ENCODE measurements at regions not wholly inside any gene's neighbourhood (a gene's known extent, or its start where the extent isn't known, plus 50 kb on each side); places are given as distances from the start of the nearest gene placed in this dataset.

DNA sequence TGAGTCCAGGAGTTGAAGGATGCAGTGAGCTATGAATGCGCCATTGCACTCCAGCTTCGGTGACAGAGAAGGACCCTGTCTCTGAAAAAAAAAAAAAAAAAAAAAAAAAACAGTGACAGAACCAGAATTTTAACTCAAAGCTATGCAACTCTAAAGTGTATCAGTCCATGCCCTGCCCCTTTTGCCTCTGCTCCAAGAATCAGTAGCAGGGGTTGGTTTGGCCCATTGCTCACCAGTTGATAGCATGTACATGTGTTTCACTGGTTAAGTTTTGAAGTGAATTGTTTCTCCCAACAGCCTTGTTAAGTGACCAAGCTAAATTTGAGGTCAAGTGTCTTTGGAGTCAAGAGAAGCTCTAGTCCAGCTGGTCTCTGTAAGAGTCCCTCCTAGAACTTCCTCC lies 245.9 kb downstream of the PLPP3 start:
- no peak overlapping the region for H3K27ac Mint-ChIP-seq
- H3K4me3 Mint-ChIP-seq = no peak overlapping the region
- no peaks in the 10 kb centered on the region for H3K36me3 Mint-ChIP-seq
- H3K4me1 Mint-ChIP-seq = no peaks in the 10 kb centered on the region
- DNase-seq = no peak
- CTCF ChIA-PET = no interaction called here
- H3K9me3 Mint-ChIP-seq = no peaks in the 10 kb centered on the region
- no peaks in the 10 kb centered on the region for H3K27me3 Mint-ChIP-seq

DNA sequence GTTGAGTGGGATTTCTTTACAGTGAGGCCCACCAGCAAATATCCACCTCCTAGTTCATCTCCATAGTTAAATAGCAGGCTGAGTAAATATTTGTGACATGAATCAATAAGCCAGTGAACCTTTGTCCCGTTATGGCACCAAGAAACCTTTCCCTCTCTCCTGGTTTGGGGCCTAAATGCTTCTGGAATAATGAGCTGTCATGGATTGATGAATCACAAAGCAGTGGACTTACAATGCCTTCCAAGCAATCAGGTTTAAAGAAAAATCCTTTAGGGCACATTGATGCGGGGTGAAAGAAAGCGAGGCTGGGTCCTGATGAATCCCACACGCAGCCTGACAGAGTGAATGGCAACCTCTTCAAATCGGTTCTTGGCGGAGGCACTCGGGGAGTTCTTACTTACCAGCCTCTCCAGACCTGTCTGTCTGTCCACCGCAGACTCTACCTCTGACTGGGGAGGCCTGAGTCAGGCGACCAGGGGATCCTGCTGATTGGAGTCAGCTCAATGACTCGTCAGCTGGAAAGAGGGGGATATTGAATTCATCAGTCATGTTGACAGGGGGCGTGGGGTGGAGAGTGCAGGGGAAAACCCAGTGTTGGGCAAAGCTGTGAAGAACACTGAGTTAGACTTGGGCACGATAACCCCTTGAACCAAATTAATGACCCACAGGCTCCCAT lies 247.3 kb downstream of the PLPP3 start:
- H3K27ac Mint-ChIP-seq = no peak overlapping the region

DNA sequence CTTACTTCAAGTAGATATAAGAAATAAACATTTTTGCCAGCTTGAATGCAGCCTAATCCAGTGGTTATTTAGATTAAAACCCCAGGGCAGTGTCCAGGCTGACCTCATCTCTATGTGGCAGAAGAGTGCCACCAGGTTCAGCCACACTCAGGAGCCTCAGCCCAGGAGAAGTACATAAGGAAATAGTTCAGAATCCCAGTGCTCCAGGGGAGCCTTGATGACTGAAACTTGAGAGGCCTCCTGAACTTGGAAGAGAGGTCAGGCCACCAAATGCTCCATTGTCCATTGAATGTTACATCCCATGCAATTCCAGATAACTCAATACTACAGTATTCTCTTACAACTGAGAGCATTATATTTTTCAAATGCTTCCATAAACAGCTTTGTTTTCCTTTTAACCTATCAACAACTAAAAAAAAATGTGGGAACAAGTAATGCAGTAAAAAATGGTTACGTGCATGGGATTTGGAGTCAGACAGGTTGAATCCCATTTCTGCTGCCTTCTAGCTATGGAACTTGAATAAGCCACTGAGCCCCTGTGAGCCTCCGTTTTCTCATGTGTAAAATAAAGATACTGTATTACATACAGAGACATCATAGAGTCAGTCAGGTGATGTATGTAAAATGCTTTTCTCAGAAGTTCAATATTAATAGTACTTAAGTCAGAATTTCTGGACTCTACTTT lies 248.0 kb downstream of the PLPP3 start:
- H3K9me3 Mint-ChIP-seq = no peaks in the 10 kb centered on the region
- DNase-seq = no peak

More for the DNA sequence above, 247.3 kb downstream of the PLPP3 start:
- DNase-seq = no peak
- Mint-ChIP-seq H3K4me1 (no peaks in the 10 kb centered on the region), H3K4me3 (no peak overlapping the region), H3K36me3 (no peaks in the 10 kb centered on the region), H3K9me3 (no peaks in the 10 kb centered on the region), H3K27me3 (no peaks in the 10 kb centered on the region)
- CTCF ChIA-PET = no interaction called here

DNA sequence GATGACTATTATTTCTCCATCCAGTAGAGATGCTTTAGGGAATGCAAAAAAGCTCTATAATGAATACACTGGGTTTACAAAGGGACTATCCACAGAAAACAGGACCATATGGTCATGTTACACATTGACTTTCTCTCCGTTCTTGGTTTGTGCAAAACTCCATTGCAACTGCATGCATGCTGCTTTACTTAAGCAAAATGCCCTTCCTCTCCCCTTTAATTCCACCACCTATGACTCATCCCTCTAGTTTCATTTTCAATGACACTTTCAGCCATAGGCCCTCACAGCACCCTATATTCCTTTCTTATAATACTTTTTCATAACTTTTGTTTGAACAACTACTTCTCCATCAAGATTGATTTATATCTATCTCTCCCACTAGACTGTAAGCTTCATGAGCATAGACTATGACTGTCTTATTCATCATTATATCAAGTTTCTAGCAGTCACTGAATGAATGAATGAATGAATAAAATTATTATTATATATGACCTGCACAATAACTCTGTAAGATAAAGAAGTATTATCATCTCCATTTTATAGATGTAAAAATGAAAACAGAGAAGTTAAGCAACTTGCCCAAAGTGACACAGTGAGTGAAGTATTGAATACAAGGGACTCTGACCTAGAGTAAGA lies 248.9 kb downstream of the PLPP3 start:
- CTCF ChIA-PET = no interaction called here
- Mint-ChIP-seq H3K9me3 (no peaks in the 10 kb centered on the region), H3K27ac (no peak overlapping the region), H3K4me3 (no peak overlapping the region), H3K36me3 (no peaks in the 10 kb centered on the region), H3K4me1 (no peaks in the 10 kb centered on the region), H3K27me3 (no peaks in the 10 kb centered on the region)
- no peak for DNase-seq

More for the DNA sequence above, 248.0 kb downstream of the PLPP3 start:
- CTCF ChIA-PET = no interaction called here
- Mint-ChIP-seq H3K27me3 (no peaks in the 10 kb centered on the region), H3K4me1 (no peaks in the 10 kb centered on the region), H3K4me3 (no peak overlapping the region), H3K27ac (no peak overlapping the region), H3K36me3 (no peaks in the 10 kb centered on the region)

DNA sequence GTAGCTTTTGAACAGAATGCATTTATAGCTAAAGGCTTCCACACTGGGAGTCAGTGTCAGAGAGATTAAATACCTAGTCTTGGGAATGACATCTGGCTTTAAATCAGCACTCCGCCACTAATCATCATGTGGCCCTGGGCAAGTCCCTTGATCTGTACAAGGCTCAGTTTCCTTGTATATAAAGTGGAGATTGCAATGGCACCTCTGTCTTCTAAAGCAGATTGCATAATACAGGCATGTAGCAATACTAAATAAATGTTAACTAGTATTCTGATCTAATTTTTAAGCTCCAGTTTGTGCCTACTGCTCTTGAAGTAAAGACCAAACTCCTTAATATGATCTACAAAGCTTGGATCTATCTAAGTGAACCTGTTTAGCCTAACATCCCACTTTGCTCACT lies 249.4 kb downstream of the PLPP3 start:
- no peaks in the 10 kb centered on the region for H3K9me3 Mint-ChIP-seq
- no peaks in the 10 kb centered on the region for H3K36me3 Mint-ChIP-seq
- no peaks in the 10 kb centered on the region for H3K27me3 Mint-ChIP-seq
- H3K4me1 Mint-ChIP-seq = no peaks in the 10 kb centered on the region
- CTCF ChIA-PET = no interaction called here
- H3K4me3 Mint-ChIP-seq = no peak overlapping the region
- no peak overlapping the region for H3K27ac Mint-ChIP-seq
- DNase-seq = no peak

- Mint-ChIP-seq H3K27ac (no peak overlapping the region), H3K27me3 (no peaks in the 10 kb centered on the region), H3K4me1 (no peaks in the 10 kb centered on the region), H3K4me3 (no peak overlapping the region), H3K9me3 (no peaks in the 10 kb centered on the region), H3K36me3 (no peaks in the 10 kb centered on the region)
- no peak for DNase-seq
- CTCF ChIA-PET = no interaction called here
These were observed 252.2 kb downstream of the PLPP3 start for GRCh38 chr1:56327195-56327594.

GRCh38 chr1:56326056-56326455 lies 253.3 kb downstream of the PLPP3 start:
- CTCF ChIA-PET = no interaction called here
- H3K36me3 Mint-ChIP-seq = no peaks in the 10 kb centered on the region
- H3K27ac Mint-ChIP-seq = no peak overlapping the region
- no peaks in the 10 kb centered on the region for H3K9me3 Mint-ChIP-seq
- DNase-seq = no peak
- H3K27me3 Mint-ChIP-seq = no peaks in the 10 kb centered on the region
- H3K4me1 Mint-ChIP-seq = no peaks in the 10 kb centered on the region
- H3K4me3 Mint-ChIP-seq = no peak overlapping the region

- Mint-ChIP-seq H3K27me3 (no peaks in the 10 kb centered on the region), H3K4me3 (no peak overlapping the region), H3K27ac (no peak overlapping the region), H3K4me1 (no peaks in the 10 kb centered on the region), H3K36me3 (no peaks in the 10 kb centered on the region), H3K9me3 (no peaks in the 10 kb centered on the region)
- no peak for DNase-seq
- CTCF ChIA-PET = no interaction called here
These were observed 254.9 kb downstream of the PLPP3 start for GRCh38 chr1:56324504-56324903.

DNA sequence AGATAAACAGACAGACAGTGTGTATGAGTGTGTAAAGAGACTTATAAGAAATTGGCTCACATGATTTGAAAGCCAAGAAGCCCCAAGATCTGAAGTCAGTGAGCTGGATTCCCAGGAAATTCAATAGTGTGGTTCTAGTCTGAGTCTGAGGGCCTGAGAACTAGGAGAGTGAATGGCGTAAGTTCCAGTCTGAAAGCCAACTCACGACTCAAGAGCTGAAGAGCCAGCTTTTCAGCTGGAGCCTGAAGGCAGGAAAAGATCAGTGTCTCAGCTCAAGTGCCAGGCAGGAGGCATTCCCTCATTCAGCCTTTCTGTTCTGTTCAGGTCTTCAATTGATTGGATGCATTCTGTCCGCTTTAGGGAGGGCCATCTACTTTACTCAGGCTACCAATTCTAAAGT lies 257.2 kb downstream of the PLPP3 start:
- H3K27me3 Mint-ChIP-seq = no peaks in the 10 kb centered on the region
- H3K9me3 Mint-ChIP-seq = no peaks in the 10 kb centered on the region
- H3K36me3 Mint-ChIP-seq = no peaks in the 10 kb centered on the region
- H3K4me3 Mint-ChIP-seq = no peak overlapping the region
- CTCF ChIA-PET = no interaction called here
- DNase-seq = no peak
- no peaks in the 10 kb centered on the region for H3K4me1 Mint-ChIP-seq
- H3K27ac Mint-ChIP-seq = no peak overlapping the region

DNA sequence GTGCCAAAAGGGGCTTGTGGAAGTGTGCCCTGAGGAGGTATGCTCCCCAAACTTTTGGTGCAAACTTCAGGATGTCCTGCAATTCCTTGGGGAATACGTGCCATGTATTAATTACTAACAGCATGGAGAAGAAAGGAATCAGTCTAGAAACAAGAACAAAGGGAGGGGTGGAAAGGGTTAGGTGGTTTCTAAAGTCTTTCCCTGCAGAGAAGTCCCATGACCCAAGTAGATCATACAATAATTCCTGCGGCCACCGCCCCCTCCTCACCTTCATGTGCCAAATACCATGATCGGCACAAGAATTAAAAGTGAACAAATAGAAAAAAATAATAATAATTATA lies 258.2 kb downstream of the PLPP3 start:
- Mint-ChIP-seq H3K4me1 (no peaks in the 10 kb centered on the region), H3K27ac (no peak overlapping the region), H3K27me3 (no peaks in the 10 kb centered on the region), H3K4me3 (no peak overlapping the region), H3K36me3 (no peaks in the 10 kb centered on the region), H3K9me3 (no peaks in the 10 kb centered on the region)
- no peak for DNase-seq
- CTCF ChIA-PET = no interaction called here

DNA sequence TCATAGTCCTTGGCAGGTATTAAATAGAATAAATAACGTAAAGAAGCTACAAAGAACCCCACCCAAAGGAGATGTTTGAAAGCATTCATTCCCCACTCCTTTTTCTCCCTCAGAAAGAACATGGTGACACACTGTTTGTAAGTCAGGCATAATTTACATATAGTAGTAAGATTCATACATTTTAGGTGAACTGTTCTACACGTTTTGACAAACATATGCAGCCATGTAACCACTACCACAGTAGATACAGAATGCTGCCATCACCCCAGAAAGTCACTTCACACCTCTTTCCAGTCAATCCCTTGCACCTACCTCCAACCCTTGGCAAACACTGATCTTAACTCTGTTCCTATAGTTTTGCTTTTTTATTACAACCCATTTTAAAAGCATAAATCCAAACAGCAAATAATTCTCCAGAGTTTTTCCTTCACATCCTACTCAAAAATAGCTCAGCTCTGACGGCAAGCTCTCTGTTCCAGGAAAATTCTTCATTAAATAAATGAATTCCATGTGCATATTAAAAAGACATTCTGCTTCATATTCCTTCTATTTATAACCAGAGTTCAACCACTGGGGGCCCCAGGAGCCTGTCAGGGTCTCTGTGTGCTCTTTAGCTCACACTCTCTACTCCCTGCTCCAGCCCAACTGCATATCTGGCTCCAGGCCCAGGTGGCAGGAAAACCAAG lies 258.8 kb downstream of the PLPP3 start:
- no peak for DNase-seq
- Mint-ChIP-seq H3K4me3 (no peak overlapping the region), H3K27ac (no peak overlapping the region), H3K36me3 (no peaks in the 10 kb centered on the region), H3K4me1 (no peaks in the 10 kb centered on the region), H3K9me3 (no peaks in the 10 kb centered on the region), H3K27me3 (no peaks in the 10 kb centered on the region)
- CTCF ChIA-PET = no interaction called here

GRCh38 chr1:56317722-56318121 lies 261.6 kb downstream of the PLPP3 start:
- CTCF ChIA-PET = no interaction called here
- no peaks in the 10 kb centered on the region for H3K4me1 Mint-ChIP-seq
- no peaks in the 10 kb centered on the region for H3K36me3 Mint-ChIP-seq
- no peak for DNase-seq
- H3K27me3 Mint-ChIP-seq = no peaks in the 10 kb centered on the region
- H3K9me3 Mint-ChIP-seq = no peaks in the 10 kb centered on the region
- no peak overlapping the region for H3K4me3 Mint-ChIP-seq
- no peak overlapping the region for H3K27ac Mint-ChIP-seq

DNA sequence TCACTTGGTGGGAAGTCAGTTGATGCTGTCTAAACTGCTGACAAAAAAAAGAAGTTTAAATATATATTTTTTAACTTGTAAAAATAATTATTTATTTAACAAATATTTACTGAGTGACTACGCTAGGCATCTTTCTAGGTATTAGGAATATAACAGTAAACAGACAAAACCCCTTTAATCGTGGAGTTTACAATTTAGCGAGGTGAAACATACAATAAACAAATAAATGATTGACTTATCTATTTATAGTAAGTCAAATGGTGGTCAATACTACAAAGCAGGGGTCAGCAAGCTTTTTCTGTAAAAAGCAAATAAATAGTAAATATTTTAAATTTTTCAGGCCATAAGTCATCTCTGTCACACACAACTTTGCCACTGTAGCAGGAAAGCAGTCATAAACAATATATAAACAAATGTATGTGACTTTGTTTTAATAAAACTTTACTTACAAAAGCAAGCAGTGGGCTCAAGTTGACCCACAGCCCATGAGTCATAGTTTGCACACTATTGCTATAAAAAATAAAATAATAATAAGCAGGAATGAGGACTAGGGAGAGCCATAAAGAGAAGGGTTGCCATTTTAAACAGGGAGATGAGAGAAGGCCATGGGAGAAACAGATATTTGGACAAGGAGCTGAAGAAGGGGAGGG lies 263.9 kb downstream of the PLPP3 start:
- no peaks in the 10 kb centered on the region for H3K36me3 Mint-ChIP-seq

GRCh38 chr1:56313560-56313959 lies 265.8 kb downstream of the PLPP3 start:
- Mint-ChIP-seq H3K27me3 (no peaks in the 10 kb centered on the region), H3K27ac (no peak overlapping the region), H3K9me3 (no peaks in the 10 kb centered on the region), H3K36me3 (no peaks in the 10 kb centered on the region), H3K4me3 (no peak overlapping the region), H3K4me1 (no peaks in the 10 kb centered on the region)
- CTCF ChIA-PET = no interaction called here
- no peak for DNase-seq

More for the DNA sequence above, 263.9 kb downstream of the PLPP3 start:
- CTCF ChIA-PET = no interaction called here
- no peaks in the 10 kb centered on the region for H3K9me3 Mint-ChIP-seq
- H3K27me3 Mint-ChIP-seq = no peaks in the 10 kb centered on the region
- no peak for DNase-seq
- no peak overlapping the region for H3K4me3 Mint-ChIP-seq
- no peak overlapping the region for H3K27ac Mint-ChIP-seq
- H3K4me1 Mint-ChIP-seq = no peaks in the 10 kb centered on the region
